ELR (cell line): ENCODE measurements at regions not wholly inside any gene's neighbourhood (a gene's known extent, or its start where the extent isn't known, plus 50 kb on each side); places are given as distances from the start of the nearest gene placed in this dataset.
A peak's percentile ranks its signal among the peaks of the same experiment; 100 is the strongest.

ENCODE experiments used
- DNase-seq: peaks from one replicate; pipeline ENCODE4 v3.0.0-alpha.2; 2015; ENCODE audit warnings: low read depth

DNA sequence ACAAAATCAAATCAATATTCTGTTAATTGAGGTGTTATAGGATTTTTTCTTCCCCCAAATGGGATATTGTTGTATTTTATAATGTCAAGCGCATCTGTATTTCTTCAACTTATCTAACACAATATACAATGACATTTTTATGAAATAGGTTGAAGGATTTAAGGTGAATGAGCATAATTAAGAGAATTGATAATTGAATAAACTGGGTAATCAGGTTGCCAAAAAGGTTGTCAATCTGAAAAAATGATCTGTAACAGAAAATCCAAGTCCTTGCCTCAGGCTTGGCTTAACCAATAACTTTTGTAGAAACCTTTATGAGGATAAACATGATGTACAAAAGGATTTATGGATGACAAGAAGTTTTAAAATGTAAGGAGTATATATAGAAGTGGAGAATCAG, 1101.7 kb upstream of the EYS start:
- no peak for DNase-seq

DNA sequence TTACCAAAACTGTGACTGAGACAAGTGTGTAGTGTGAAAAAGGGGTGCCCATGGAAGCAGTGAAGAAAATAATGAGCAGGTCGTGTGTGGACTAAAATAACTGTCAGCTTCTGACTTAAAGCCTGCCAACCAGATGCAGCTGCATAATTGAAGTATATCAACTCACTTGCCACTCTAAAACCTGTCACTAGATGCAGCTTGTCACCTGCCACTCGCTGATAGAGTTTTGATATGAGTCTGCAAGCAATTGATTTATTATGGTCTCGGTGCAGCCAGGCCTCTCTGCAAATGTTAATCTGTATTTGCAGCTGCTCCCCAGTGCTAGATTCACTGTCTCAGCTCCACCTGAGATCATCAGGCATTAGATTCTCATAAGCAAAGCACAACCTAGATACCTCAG, 1090.0 kb upstream of the EYS start:
- DNase-seq: no peak

DNA sequence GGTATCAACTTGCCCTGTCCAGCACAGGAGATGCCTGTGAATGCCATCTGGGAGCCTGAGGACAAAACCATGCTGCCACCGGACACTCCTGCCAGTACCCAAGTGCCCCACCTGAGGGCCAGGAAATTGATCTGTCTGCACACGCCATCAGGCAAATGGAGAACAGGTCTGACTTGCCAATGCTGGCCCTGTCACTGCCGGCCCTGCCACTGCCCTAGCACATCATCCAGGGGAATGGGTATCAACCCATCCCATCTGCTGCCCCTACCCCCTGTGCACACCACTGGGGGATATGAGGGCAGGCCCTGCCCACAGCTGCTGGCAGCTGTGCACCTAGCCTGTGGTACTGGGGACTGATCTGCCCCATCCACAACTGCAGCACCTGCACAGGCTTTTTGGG, 1081.6 kb upstream of the EYS start:
- DNase-seq: no peak

DNA sequence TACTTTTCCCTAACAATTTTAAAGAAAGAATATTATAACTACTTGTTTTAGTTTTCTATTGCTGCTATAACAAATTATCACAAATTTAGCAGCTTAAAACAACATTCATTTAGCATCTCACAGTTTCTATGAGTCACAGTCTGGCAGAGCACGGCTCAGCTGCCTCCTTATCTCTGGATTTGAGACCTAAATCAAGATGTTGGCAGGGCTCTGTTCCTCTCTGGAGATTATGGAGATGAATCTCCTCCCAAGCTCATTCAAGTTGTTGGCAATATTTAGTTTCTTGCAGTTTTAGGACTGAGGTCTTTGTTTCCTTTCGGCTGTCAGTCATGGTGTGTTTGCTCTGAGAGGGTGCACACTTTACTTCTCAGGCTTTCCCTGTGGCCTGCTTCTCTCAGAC, 1065.8 kb upstream of the EYS start:
- no peak for DNase-seq

DNA sequence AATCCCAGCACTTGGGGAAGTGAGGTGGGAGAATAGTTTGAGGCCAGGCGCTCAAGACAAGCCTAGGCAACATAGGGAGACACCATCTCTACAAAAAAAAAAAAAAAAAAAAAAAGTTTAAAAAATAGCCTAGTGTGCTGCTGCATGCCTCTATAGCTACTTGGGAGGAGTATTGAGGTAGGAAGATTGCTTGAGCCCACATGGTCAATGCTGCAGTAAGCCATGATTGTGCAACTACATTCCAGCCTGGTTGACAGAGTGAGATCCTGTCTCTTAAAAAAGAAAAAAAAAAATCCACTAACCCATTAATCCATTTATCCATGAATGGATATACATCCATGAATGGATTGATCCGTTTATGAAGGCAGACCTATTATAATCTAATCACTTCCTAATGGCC, 1064.6 kb upstream of the EYS start:
- no peak for DNase-seq

DNA sequence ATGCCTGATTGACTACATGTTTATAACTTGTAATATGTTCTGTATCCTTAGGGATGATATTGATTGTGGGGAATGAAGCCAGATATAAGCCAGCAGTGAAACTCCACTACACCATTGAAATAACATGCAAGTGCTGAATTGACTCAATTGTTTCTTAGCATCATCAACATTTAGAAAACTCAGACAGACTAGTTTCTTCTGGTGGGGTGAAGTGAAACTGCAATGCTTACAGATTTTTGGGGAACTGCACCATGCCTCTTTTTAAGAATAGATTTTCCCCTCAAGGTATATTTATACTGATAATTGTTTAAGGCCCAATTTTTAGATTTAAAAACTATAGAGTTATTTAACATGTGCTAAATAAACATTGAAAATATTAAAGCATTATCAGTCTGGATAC, 1044.6 kb upstream of the EYS start:
- no peak for DNase-seq

DNA sequence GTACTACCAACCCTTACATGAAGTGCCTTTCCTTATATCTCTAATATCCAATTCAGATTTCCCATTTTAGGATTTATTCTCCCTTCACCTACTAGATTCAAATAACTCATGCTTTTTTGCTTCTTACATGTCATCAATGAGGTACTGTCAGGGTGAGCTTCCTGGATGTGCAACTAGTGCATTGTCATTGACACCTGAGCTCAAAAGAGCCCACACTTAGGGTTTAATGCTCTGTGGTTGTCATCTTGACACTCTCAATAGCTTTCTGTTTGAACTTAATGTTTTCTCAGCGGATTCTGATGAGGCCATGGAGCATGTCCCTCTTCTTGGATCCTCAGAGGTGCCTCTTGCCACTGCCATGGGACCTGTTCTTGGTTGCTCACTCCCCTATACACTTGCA, 1033.3 kb upstream of the EYS start:
- no peak for DNase-seq

DNA sequence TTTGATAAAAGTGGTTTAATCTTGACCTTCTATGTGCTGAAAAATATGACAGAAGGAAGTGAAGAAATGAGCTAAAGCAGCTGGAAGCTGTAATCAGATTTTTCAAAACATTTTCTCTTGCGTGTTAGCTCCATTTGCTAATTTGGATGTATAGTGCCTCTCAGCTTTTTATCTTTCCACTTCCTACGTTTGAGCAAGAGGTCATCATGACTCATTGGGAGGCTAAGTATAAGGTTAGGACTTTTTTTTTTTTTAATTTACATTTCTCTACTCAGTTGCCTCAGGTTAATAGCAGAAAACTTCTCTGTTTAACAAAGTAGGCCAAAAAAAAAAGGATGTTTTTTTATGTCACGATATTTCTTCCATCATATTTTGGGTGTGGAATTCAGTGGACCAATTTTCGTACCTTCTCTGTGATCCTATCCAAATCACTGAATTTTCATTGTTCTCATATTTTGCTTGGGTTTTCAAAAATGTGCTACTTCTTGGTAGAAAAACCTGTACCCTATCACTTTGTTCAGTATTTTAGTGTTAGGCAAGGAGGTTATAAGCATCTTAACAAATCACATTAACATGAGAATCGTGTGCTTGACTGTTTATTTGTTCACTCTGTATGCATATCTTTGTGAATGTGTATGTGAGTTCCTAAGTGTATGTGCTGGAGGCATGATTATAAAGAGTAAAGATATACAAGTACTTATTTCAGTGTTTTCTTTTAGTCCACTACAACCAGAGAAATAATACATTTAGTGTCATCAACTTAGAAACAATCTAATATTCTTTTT, 1028.3 kb upstream of the EYS start:
- no peak for DNase-seq

DNA sequence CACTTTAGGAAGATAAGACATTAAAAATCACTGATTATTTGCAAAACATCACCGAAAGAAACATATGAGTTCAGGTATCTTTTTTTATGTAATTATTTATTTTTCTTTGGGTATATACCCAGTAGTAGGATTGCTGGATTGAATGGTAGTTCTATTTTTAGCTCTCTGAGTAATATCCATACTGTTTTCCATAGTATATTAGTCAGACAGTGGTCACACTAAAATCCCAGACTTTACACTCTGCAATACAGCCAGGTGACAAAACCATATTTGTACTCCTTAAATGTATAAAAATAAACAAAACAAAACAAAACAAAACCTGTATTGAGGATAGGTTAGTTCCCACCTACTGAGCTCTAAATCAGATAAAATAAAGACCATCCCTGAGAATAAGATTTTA, 1024.3 kb upstream of the EYS start:
- no peak for DNase-seq

DNA sequence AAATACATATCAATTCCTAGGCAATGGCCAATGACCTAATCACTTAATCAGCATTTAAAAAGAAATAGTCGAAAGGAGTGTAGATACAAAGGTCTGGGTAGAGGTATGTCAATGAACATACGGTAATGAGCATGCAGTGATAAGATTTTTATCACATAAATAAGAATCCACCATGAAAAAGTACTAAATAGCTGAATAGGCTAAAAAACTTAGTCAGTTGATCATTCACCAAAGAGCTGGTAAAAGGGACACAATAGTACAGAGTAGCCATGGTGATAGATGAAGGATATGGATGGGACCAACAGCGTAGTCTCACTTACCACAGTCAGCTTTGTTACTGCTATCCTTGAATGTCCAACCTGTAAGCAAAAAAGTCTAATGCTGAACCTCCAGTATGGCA, 1018.6 kb upstream of the EYS start:
- DNase-seq: no peak

DNA sequence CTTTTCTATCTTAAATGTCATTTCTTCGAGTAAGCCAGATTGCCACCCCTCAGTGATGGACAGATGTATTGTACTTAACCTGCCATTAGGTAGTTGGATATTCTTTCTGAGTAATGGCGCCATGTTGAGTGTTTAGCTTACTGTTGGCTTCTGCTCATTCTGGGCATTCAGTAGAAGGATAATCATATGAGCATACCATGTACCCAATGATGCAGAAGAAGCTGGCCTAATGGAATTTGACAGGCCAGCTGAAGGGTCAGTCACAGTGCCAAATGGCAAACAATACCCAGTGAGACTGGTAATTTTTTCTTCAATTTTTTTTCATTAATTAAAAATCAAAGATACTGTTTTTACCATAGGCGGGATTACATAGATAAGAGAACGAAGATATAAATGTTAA, 1010.8 kb upstream of the EYS start:
- DNase-seq: no peak

DNA sequence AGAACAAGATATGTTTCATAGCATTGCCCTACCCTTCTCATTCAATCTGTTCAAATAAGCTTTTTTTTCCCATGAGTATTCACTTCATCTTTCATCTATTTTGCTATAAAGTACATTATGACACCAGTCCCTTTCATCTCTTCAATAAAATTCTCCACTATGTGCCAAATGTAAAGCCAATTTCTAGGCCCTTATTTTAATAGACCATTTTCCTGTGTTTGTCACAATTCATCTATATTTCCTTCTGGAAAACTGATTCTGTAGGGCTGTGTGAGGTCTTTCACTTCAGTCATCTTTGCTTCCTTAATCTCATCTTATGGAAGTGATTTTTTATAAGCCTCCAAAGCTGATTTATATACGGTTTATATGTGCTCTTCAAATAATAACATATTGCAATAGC, 992.4 kb upstream of the EYS start:
- DNase-seq: no peak

DNA sequence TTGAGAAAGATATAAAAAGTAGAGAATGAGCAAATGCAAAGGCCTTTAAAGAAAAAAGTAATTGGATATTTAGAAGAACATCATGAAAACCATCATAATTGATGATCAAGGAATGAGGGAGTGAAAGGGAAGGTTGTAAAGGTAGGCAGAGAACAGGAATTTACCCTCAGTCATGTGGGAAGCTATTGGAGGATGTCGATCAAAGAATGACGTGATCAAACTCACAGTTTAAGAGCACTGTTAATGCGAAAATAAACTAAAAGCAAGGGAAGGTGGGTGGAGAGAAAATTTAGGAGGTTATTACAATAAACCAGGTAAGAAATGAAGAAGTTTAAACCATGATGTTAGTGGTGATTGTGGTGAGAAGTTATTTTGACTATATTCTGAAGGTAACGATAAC, 982.6 kb upstream of the EYS start:
- DNase-seq: no peak

DNA sequence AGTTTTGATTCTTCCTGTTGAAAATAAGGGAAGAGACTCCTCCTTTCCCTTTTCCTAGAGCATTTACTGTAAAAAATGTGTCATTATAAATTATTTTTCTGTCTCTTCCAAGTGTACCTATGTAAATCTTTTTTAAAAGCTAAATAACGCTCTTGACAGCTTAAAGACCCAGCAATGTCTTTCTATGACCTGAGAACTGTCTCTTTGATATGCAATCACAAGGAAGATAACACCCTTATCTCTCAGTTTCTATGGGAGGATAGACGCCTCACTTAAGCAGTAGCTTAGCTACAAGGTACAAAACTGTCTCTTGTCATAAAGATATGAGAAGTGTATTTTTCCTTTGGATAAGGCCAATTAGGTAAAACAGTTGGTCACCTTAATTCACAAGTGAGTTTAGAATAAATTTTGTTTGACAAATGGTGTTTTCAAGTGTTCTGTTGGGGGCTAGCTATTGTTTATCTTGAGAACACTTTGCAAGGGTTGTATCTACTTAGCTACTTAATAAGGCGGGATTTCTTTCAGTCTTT, 980.6 kb upstream of the EYS start:
- DNase-seq: no peak

DNA sequence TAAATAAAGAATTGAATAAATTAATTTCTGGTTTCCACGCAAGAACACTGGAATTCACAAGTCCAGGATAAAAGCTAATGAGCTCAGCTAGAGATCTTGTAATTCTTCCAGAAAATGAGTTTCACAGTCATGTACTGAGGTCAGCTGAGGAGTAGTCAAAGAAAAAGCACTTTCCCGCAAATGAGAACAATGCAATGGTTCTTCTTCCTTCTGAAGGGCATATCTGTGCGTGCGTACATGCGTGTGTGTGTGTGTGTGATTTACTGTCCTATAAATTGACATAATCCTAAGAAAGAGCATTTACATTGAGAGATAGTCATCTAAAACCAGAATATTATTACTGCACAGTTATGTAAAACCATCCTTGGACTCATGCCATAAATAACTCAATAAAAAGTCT, 968.9 kb upstream of the EYS start:
- DNase-seq: no peak

DNA sequence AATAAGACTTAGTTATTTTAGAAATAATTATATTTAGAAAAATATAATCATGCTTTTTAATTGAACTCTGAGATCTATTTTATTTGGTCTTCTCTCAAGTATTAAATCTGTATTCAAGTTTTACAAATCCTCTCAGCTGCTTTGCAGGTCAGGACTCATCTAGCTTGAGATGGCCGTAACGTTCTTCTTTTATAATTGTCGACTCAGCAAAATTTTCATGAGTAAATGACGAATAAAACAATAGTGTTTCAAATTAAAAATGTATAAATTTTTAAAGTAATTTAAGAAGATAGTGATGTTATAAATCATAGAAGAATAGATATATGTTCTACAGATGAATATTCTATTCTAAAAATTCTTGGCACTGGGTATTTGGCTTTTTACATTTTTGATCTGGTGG, 957.1 kb upstream of the EYS start:
- no peak for DNase-seq

DNA sequence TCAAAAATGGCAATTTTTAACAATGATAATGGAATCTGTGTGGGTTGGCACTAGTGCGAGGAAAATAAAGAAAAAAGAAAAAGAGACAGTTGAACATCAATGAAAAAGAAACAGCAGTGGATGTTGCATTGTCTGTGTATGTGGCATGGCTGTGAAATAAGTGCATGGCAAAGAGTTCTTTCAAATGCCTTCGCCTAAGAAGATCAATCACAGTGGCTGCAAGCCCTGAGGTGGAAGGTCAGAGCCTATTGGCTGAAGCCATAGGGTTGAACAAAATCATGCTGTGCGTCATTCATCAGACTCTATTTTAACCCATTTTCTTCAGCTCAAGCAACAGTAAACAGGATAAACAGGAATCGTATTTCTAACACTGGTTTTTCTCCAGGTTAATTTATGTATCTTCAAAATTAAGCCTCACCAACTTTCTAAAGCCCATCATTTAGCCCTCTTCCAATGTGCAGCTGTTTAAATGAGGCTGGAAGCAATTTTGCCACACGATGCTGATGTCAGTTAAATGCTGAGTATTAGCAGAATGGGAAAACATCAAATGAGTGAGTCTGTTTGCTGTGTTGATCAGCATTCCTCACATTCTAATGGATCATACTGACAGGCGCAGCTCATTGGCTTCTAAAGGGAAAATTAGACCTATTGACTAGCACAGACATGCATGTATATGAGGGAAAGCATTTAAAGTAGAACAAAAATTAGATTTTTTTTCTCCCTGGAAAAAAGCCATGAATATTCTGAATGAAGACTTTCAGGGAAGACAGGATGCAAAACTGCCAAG, 955.9 kb upstream of the EYS start:
- DNase-seq: no peak

DNA sequence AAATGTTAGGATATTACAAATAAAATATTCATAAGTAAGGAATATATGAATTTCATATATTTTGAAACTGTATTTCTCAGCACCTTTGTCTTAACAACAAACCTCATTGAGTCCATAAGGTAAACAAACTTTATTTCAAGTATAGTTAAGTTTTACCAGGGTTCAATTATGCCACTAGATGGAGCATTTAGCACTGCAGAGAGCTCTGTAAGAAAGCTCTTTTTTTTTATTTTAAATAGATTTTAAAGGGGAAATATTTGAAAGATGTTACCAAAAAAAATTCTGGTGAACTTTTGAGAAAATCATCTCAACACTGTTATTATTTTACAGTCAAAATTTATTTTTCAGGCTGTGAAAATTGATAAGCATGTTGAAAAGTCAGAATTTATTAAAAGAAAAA, 955.2 kb upstream of the EYS start:
- DNase-seq: peak; percentile 13

DNA sequence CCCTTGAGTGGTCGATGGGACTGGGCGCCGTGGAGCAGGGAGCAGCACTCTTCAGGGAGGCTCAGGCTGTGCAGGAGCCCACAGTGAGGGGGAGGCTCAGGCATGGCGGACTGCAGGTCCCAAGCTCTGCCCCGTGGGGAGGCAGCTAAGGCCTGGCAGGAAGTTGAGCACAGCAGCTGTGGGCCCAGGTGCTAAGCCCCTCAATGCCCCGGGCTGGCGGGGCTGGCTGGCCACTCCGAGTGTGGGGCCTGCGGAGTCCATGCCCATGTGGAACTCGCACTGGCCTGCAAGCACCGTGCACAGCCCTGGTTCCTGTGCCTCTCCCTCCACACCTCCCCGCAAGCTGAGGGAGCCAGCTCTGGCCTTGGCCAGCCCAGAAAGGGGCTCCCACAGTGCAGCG, 948.4 kb upstream of the EYS start:
- no peak for DNase-seq

DNA sequence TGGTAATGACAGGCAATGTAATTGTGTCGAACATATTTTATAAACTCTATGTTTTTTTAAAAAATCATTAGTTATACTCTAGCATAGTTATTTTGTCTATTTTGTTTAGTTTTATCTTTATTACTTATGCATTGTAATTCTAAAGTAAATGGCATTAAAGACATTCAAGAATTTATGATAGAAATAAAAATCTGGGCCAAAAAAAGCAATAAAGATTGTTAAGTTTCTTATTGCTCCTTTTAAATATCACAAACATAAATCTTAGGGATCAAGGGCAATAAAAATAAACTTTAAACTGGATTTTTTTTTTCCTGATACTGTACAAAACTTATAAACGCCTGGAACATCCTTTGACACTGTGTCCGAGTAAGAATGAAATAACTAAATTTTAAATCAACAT, 931.5 kb upstream of the EYS start:
- no peak for DNase-seq

DNA sequence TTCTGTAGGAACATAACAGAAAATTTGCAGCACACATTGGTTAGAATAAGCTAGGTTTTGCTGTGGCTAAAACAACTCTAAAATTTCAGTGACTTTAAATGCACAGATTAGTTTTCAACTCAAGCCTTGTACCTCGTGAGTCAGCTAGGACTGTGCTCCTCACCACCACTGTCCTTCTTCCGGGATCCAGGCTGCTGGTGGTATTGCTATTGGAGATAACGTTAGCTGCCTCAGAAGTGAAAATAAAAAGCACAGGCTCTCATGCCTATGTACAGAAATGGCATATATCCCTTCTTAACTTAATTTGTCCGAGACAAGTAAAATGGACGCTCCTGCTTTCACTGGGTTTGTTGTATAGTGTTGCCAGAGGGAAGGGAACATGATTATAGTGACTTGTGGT, 931.1 kb upstream of the EYS start:
- peak; percentile 2 for DNase-seq

DNA sequence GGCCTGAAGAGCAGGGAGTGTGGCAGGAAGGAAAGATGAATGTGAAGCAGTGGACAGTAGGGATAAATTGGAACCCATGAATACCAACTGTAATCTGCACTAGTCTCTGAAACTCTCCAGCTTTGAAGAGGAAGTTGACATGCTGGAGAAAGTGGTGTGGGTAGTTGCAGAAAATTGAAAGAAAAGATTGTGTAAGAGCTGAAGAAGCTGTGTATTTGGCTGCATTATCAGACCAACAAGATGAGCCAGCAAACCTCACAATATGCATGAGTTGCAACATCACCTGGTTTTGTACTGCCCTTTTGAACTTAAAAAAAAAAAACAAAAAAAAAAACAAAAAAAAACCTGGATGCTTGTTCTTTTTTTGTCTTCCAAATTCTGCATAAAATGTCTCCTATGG, 921.9 kb upstream of the EYS start:
- no peak for DNase-seq

DNA sequence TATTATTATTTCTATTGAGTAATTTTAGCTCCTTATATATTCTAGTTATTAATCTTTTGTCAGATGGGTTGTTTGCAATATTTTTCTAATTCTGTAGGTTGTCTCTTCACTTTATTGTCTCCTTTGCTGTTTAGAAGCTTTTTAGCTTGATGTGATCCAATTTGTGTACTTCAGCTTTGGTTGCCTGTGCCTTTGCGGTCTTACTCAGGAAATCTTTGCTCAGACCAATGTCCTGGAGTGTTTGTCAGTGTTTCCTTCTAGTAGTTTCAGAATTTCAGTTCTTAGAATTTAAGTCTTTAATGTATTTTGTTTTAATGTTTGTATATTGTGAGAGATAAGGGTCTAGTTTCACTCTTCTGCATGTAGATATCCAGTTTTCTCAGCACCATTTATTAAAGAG, 916.0 kb upstream of the EYS start:
- DNase-seq: no peak

DNA sequence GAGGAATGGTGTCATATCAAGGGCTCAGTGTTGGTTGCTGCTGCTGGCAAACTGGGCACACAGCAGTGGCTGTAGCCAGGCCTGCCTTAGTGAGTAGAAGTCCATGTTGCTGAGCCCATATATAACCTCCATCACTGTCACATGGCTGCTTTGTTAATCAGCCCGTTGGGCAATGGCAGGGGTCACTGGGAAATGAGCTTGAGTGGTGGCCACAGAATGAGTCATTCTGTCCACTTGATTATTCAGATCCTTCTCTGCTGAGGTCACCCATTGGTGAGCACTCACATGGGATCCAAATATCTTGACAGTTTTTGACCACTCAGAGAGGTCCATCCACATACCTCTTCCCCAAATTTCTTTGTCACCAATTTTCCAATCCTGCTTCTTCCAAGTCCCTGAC, 898.9 kb upstream of the EYS start:
- DNase-seq: peak; percentile 1
